GM12878 (cell line): ENCODE measurements at regions not wholly inside any gene's neighbourhood (a gene's known extent, or its start where the extent isn't known, plus 50 kb on each side); places are given as distances from the start of the nearest gene placed in this dataset.

Experiments
- CHD4 ChIP-seq: fragments of 200-600 bp; sonication (generic); IDR thresholded peaks from 2 replicates; pipeline ENCODE4 v1.6.1; 2016; ENCODE audit warnings: mild to moderate bottlenecking
- EZH2 ChIP-seq: IDR thresholded peaks from 2 replicates; pipeline ENCODE4 v1.6.1; 2012; ENCODE audit warnings: low read depth, mild to moderate bottlenecking, control low read depth, inconsistent platforms, low read length, borderline replicate concordance; ENCODE audit not compliant: control insufficient read depth
- FOS ChIP-seq: IDR thresholded peaks from 3 replicates; pipeline ENCODE4 v1.6.1; 2011; ENCODE audit warnings: borderline replicate concordance; ENCODE audit not compliant: insufficient read length; ENCODE audit errors: extremely low read depth
- FOXK2 ChIP-seq: fragments of 450-650 bp; IDR thresholded peaks from 2 replicates; pipeline ENCODE4 v1.6.1; 2017; ENCODE audit warnings: mild to moderate bottlenecking, moderate library complexity
- HDAC6 ChIP-seq: fragments of 200-600 bp; sonication (generic); IDR thresholded peaks from one replicate; pipeline ENCODE4 v1.8.0; 2017; ENCODE audit warnings: antibody characterized with exemption; ENCODE audit not compliant: unreplicated experiment
- KAT2A ChIP-seq: conservative IDR thresholded peaks from 2 replicates; pipeline ENCODE4 v1.6.1; 2011; ENCODE audit warnings: low read depth, low read length; ENCODE audit not compliant: control insufficient read depth
- KDM1A ChIP-seq: fragments of 200-600 bp; sonication (generic); IDR thresholded peaks from 2 replicates; pipeline ENCODE4 v1.6.1; 2016; ENCODE audit warnings: borderline replicate concordance
- NR2C2 ChIP-seq: IDR thresholded peaks from 2 replicates; pipeline ENCODE4 v1.6.1; 2011; ENCODE audit warnings: borderline replicate concordance, low read depth; ENCODE audit not compliant: control insufficient read depth, insufficient read length
- PAX5 ChIP-seq: IDR thresholded peaks from 2 replicates; pipeline ENCODE4 v1.6.1; 2011; ENCODE audit warnings: low read depth, low read length, borderline replicate concordance
- ZNF622 ChIP-seq: fragments of 450-650 bp; IDR thresholded peaks from 2 replicates; pipeline ENCODE4 v1.6.1; 2017; ENCODE audit warnings: mild to moderate bottlenecking, inconsistent platforms
- ZSCAN29 ChIP-seq: fragments of 450-650 bp; IDR thresholded peaks from 2 replicates; pipeline ENCODE4 v1.6.1; 2017; ENCODE audit warnings: mild to moderate bottlenecking, moderate library complexity
- TF ChIP-seq, protein P1 (sequence below): fragments of 450-650 bp; IDR thresholded peaks from 2 replicates; pipeline ENCODE4 v1.6.1; 2016; ENCODE audit warnings: mild to moderate bottlenecking, moderate library complexity, borderline replicate concordance
- TF ChIP-seq, protein P2 (sequence below): fragments of 450-650 bp; IDR thresholded peaks from 2 replicates; pipeline ENCODE4 v1.6.1; 2017; ENCODE audit warnings: low read depth, mild to moderate bottlenecking, moderate library complexity

DNA sequence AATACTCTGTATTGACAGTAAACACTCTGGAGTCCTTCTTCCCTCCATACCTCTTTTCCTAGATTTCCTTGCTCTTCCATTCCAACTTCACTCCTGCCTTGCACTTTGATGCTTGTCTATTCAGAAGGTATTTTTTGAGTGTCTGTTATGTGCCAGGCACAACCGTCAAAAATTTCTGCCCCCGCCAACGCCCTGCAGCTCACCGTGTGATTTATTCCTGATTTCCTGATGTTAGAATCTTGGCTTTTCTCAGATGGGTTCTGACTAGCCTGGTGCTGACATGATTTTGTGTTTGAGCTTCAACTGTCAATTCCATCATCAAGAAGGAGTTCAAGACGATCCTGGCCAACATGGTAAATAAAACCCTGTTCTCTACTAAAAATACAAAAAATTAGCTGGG is 297.5 kb downstream of the AGTPBP1 start (continued):
- TF ChIP-seq, protein P1, sequence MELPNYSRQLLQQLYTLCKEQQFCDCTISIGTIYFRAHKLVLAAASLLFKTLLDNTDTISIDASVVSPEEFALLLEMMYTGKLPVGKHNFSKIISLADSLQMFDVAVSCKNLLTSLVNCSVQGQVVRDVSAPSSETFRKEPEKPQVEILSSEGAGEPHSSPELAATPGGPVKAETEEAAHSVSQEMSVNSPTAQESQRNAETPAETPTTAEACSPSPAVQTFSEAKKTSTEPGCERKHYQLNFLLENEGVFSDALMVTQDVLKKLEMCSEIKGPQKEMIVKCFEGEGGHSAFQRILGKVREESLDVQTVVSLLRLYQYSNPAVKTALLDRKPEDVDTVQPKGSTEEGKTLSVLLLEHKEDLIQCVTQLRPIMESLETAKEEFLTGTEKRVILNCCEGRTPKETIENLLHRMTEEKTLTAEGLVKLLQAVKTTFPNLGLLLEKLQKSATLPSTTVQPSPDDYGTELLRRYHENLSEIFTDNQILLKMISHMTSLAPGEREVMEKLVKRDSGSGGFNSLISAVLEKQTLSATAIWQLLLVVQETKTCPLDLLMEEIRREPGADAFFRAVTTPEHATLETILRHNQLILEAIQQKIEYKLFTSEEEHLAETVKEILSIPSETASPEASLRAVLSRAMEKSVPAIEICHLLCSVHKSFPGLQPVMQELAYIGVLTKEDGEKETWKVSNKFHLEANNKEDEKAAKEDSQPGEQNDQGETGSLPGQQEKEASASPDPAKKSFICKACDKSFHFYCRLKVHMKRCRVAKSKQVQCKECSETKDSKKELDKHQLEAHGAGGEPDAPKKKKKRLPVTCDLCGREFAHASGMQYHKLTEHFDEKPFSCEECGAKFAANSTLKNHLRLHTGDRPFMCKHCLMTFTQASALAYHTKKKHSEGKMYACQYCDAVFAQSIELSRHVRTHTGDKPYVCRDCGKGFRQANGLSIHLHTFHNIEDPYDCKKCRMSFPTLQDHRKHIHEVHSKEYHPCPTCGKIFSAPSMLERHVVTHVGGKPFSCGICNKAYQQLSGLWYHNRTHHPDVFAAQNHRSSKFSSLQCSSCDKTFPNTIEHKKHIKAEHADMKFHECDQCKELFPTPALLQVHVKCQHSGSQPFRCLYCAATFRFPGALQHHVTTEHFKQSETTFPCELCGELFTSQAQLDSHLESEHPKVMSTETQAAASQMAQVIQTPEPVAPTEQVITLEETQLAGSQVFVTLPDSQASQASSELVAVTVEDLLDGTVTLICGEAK: no peak
- TF ChIP-seq KAT2A (no peak), CHD4 (no peak), NR2C2 (no peak), FOS (no peak), HDAC6 (no peak), ZSCAN29 (no peak), KDM1A (no peak), EZH2 (no peak), FOXK2 (no peak), PAX5 (no peak), ZNF622 (no peak)
- TF ChIP-seq, protein P2, sequence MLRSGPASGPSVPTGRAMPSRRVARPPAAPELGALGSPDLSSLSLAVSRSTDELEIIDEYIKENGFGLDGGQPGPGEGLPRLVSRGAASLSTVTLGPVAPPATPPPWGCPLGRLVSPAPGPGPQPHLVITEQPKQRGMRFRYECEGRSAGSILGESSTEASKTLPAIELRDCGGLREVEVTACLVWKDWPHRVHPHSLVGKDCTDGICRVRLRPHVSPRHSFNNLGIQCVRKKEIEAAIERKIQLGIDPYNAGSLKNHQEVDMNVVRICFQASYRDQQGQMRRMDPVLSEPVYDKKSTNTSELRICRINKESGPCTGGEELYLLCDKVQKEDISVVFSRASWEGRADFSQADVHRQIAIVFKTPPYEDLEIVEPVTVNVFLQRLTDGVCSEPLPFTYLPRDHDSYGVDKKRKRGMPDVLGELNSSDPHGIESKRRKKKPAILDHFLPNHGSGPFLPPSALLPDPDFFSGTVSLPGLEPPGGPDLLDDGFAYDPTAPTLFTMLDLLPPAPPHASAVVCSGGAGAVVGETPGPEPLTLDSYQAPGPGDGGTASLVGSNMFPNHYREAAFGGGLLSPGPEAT: no peak
